CD14-positive monocyte (primary cell): ENCODE measurements at regions not wholly inside any gene's neighbourhood (a gene's known extent, or its start where the extent isn't known, plus 50 kb on each side); places are given as distances from the start of the nearest gene placed in this dataset.

Source experiments
- DNase-seq, 3 donors: peaks; one replicate each; pipeline ENCODE4 v3.0.0-alpha.2; 2011 to 2022
- H2AFZ ChIP-seq: 2 replicates; pipeline ENCODE4 v1.6.0; 2012; ENCODE audit warnings: mild to moderate bottlenecking, low read depth, low read length, inconsistent platforms; ENCODE audit not compliant: insufficient read depth, poor library complexity, severe bottlenecking
- H3K27ac ChIP-seq, 2 donors: 1 replicate in 1 of 2; 2 replicates in 1 of 2; pipeline ENCODE4 v1.5.1; 2012 to 2013; ENCODE audit warnings: low read length in 2 of 2, control low read depth in 1 of 2, inconsistent platforms in 1 of 2, low read depth in 1 of 2, mild to moderate bottlenecking in 1 of 2
- H3K27me3 ChIP-seq, 2 donors: one replicate each; pipeline versions ENCODE4 v1.6.0 to v1.6.1; 2011 to 2013; ENCODE audit warnings: low read length in 2 of 2; ENCODE audit not compliant: control insufficient read depth in 2 of 2, insufficient read depth in 2 of 2
- H3K36me3 ChIP-seq, 2 donors: replicated peaks in 1 of 2; 1 replicate in 1 of 2; 2 replicates in 1 of 2; pipeline versions ENCODE4 v1.5.1 to v1.6.1; 2012 to 2013; ENCODE audit warnings: low read length in 2 of 2, control low read depth in 1 of 2, inconsistent platforms in 1 of 2, mild to moderate bottlenecking in 1 of 2; ENCODE audit not compliant: insufficient read depth in 2 of 2, control insufficient read depth in 1 of 2
- H3K4me1 ChIP-seq, 2 donors: 1 replicate in 1 of 2; 2 replicates in 1 of 2; pipeline versions ENCODE4 v1.5.1 to v1.6.1; 2012 to 2013; ENCODE audit warnings: low read length in 2 of 2, control low read depth in 1 of 2, inconsistent platforms in 1 of 2, mild to moderate bottlenecking in 1 of 2, moderate library complexity in 1 of 2; ENCODE audit not compliant: insufficient read depth in 2 of 2, control insufficient read depth in 1 of 2
- H3K4me2 ChIP-seq: replicated peaks from 2 replicates; pipeline ENCODE3; 2012; ENCODE audit warnings: low read length, moderate library complexity, mild to moderate bottlenecking; ENCODE audit not compliant: poor library complexity, severe bottlenecking; ENCODE audit errors: extremely low read depth
- H3K4me3 ChIP-seq, 3 experiments: fragments of 200-600 bp in 1 of 3; sonication (generic) in 1 of 3; replicated peaks in 1 of 3; 1 replicate in 2 of 3; 2 replicates in 1 of 3; pipeline ENCODE4 v1.5.1; 2011 to 2013; ENCODE audit warnings: low read length in 3 of 3, mild to moderate bottlenecking in 3 of 3, control low read depth in 2 of 3, low read depth in 2 of 3, inconsistent platforms in 1 of 3, moderate library complexity in 1 of 3
- H3K79me2 ChIP-seq: 2 replicates; pipeline ENCODE4 v1.6.0; 2012; ENCODE audit warnings: mild to moderate bottlenecking, control low read depth, inconsistent platforms, low read length, moderate library complexity; ENCODE audit not compliant: insufficient read depth
- H3K9ac ChIP-seq: 2 replicates; pipeline ENCODE4 v1.6.0; 2017; ENCODE audit warnings: low read length, mild to moderate bottlenecking; ENCODE audit not compliant: insufficient read depth, poor library complexity, severe bottlenecking
- H3K9me3 ChIP-seq, 2 donors: replicated peaks in 1 of 2; 1 replicate in 1 of 2; 2 replicates in 1 of 2; pipeline versions ENCODE4 v1.5.1 to v1.6.1; 2012 to 2013; ENCODE audit warnings: low read length in 2 of 2, control low read depth in 1 of 2; ENCODE audit not compliant: control insufficient read depth in 1 of 2, insufficient read depth in 1 of 2
- H4K20me1 ChIP-seq: 2 replicates; pipeline ENCODE4 v1.6.0; 2012; ENCODE audit warnings: mild to moderate bottlenecking, low read length, control low read depth, moderate library complexity; ENCODE audit not compliant: insufficient read depth
- H3K27ac Mint-ChIP-seq, 7 donors: one replicate each; pipeline ENCODE4 v1.8.0; 2020; ENCODE audit warnings: mild to moderate bottlenecking in 7 of 7, mixed read lengths in 7 of 7, moderate library complexity in 6 of 7, inconsistent platforms in 2 of 7
- H3K27me3 Mint-ChIP-seq, 3 donors: one replicate each; pipeline ENCODE4 v1.8.0; 2021 to 2022; ENCODE audit warnings: low read depth in 3 of 3, mild to moderate bottlenecking in 3 of 3, mixed read lengths in 3 of 3, moderate library complexity in 3 of 3, inconsistent platforms in 1 of 3
- H3K36me3 Mint-ChIP-seq, 2 donors: one replicate each; pipeline ENCODE4 v1.8.0; 2020; ENCODE audit warnings: mixed read lengths in 2 of 2, inconsistent platforms in 1 of 2, mild to moderate bottlenecking in 1 of 2
- H3K4me1 Mint-ChIP-seq: one replicate; pipeline ENCODE4 v1.8.0; 2020; ENCODE audit warnings: mild to moderate bottlenecking, mixed read lengths
- H3K4me3 Mint-ChIP-seq, 2 donors: one replicate each; pipeline ENCODE4 v1.8.0; 2020; ENCODE audit warnings: mild to moderate bottlenecking in 2 of 2, mixed read lengths in 2 of 2, moderate library complexity in 1 of 2
- H3K9me3 Mint-ChIP-seq, 7 donors: one replicate each; pipeline ENCODE4 v1.8.0; 2020 to 2022; ENCODE audit warnings: mixed read lengths in 7 of 7, mild to moderate bottlenecking in 6 of 7, moderate library complexity in 6 of 7, inconsistent platforms in 2 of 7
- WGBS: methylation state at CpG from one replicate; pipeline ENCODE4 v1.1.5; 2013; ENCODE audit warnings: missing lambda C conversion rate; ENCODE audit not compliant: insufficient coverage; 5-methylcytosine and 5-hydroxymethylcytosine counted together
- intact Hi-C, 2 donors: fragments of 100-400 bp; cut with micrococcal nuclease; formaldehyde crosslinking; loops; one replicate each; pipeline versions ENCODE4 v1.15.0 to v1.15.1; 2023
- TF ChIP-seq, protein P1 (sequence below): fragments of 200-600 bp; IDR thresholded peaks from one replicate; pipeline ENCODE4 v1.8.0; 2022; ENCODE audit warnings: antibody characterized with exemption, mild to moderate bottlenecking

DNA sequence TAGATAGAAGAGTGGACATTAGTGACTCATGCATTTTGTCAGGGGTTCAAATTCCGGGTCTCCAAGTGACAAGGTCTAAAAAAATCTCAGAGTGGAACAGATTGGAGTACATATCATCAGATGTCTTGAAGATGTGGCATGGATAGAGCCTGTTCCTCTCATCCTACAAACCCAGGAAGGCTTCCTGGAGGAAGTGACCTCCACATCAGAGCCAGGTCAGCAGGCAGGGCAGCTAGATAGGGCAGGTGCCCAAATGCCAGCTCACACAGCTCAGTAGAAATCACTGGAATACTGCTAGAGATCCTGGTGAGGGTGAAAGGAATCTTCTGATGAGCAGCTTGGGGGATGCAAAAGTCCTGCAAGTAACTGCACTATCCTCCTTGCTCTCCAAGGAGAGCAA lies 196.6 kb upstream of the SDK2 start:
- H3K36me3 ChIP-seq, result no peaks in the 10 kb centered on the region
- H3K36me3 Mint-ChIP-seq, result no peaks in the 10 kb centered on the region
- no peak overlapping the region for H3K4me2 ChIP-seq
- H3K27ac Mint-ChIP-seq, result no peak overlapping the region
- no peak overlapping the region for H3K4me3 ChIP-seq
- no peak overlapping the region for H3K9ac ChIP-seq
- peaks cover 3 to 15% (median 9%) of the 10 kb centered on the region in 3 donors for H3K27me3 Mint-ChIP-seq
- no peaks in the 10 kb centered on the region for H3K79me2 ChIP-seq
- H2AFZ ChIP-seq, result no peak overlapping the region
- no peaks in the 10 kb centered on the region for H4K20me1 ChIP-seq
- intact Hi-C loops, result no loop called here
- no peak for DNase-seq
- H3K9me3 ChIP-seq, result no peaks in the 10 kb centered on the region
- H3K4me1 Mint-ChIP-seq, result peaks cover 5% of the 10 kb centered on the region
- H3K27ac ChIP-seq, result no peak overlapping the region
- TF ChIP-seq, protein P1, sequence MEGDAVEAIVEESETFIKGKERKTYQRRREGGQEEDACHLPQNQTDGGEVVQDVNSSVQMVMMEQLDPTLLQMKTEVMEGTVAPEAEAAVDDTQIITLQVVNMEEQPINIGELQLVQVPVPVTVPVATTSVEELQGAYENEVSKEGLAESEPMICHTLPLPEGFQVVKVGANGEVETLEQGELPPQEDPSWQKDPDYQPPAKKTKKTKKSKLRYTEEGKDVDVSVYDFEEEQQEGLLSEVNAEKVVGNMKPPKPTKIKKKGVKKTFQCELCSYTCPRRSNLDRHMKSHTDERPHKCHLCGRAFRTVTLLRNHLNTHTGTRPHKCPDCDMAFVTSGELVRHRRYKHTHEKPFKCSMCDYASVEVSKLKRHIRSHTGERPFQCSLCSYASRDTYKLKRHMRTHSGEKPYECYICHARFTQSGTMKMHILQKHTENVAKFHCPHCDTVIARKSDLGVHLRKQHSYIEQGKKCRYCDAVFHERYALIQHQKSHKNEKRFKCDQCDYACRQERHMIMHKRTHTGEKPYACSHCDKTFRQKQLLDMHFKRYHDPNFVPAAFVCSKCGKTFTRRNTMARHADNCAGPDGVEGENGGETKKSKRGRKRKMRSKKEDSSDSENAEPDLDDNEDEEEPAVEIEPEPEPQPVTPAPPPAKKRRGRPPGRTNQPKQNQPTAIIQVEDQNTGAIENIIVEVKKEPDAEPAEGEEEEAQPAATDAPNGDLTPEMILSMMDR, result no peak
- WGBS, result no CpG with 5 or more reads among the region's 1 CpG
- H3K4me1 ChIP-seq, result no peaks in the 10 kb centered on the region
- peaks cover under 1 to 3% of the 10 kb centered on the region in 2 donors for H3K27me3 ChIP-seq
- peaks cover 0 to 8% (median 5%) of the 10 kb centered on the region in 7 donors for H3K9me3 Mint-ChIP-seq
- no peak overlapping the region for H3K4me3 Mint-ChIP-seq

DNA sequence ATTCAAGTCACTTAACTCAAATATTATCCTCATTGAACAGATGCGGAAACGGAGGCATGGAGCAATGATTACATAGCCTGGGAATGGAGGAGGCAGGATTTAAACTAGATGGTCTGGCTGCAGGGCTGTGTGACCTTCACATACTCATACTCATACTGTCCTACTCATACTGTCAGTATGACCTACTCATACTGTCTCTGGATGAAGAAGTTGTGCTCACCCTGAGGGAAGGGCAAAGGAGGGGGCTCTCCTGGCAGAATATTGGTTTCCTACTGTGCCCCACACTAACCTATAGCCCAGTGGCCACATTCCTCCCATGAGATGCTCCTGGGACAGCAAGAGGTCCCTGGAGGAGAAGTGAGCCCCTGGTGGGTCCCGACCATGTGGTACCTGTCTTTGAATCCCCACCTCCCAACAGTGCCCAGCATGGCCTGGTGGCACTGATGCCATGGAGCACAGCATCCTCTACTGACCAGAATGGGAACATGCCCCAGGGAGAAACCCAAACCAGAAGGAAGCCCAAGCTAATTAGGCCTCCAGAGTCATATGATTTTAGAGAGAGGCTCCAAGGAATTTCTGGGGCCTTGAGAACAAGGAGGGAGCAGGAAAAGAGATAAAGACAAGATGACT lies 197.3 kb upstream of the SDK2 start:
- H3K4me3 Mint-ChIP-seq, result no peak overlapping the region
- no peaks in the 10 kb centered on the region for H3K36me3 Mint-ChIP-seq
- H3K9ac ChIP-seq, result no peak overlapping the region
- no peaks in the 10 kb centered on the region for H3K9me3 ChIP-seq
- DNase-seq, result no peak
- no peaks in the 10 kb centered on the region for H3K27me3 ChIP-seq
- H3K36me3 ChIP-seq, result no peaks in the 10 kb centered on the region
- H4K20me1 ChIP-seq, result no peaks in the 10 kb centered on the region
- H3K27ac ChIP-seq, result no peak overlapping the region
- H3K4me1 Mint-ChIP-seq, result peaks cover 5% of the 10 kb centered on the region
- peaks cover 5 to 11% (median 5%) of the 10 kb centered on the region in 3 donors for H3K27me3 Mint-ChIP-seq
- H3K4me1 ChIP-seq, result no peaks in the 10 kb centered on the region
- WGBS, result no CpG with 5 or more reads among the region's 3 CpGs
- H3K79me2 ChIP-seq, result no peaks in the 10 kb centered on the region
- no peak overlapping the region for H3K4me2 ChIP-seq
- TF ChIP-seq, protein P1, result peak; percentile 25
- H3K27ac Mint-ChIP-seq, result no peak overlapping the region
- H3K4me3 ChIP-seq, result no peak overlapping the region
- peaks cover 0 to 7% (median 3%) of the 10 kb centered on the region in 7 donors for H3K9me3 Mint-ChIP-seq
- intact Hi-C loops, result no loop called here
- H2AFZ ChIP-seq, result no peak overlapping the region
